Right lobe of liver (tissue), 6 donors: ENCODE measurements at regions not wholly inside any gene's neighbourhood (a gene's known extent, or its start where the extent isn't known, plus 50 kb on each side); places are given as distances from the start of the nearest gene placed in this dataset.

Experiments
- ATAC-seq, 4 donors: fragments of 200-7000 bp; cut with Tn5 transposase; one replicate each; pipeline ENCODE4 v1.9.1; 2020; ENCODE audit warnings: mild to moderate bottlenecking in 4 of 4, moderate library complexity in 4 of 4
- DNase-seq, 3 donors: peaks; one replicate each; pipeline ENCODE4 v3.0.0-alpha.2; 2020
- H3K27ac ChIP-seq, 3 donors: fragments of 200-600 bp; one replicate each; pipeline ENCODE4 v1.8.0; 2022
- H3K27me3 ChIP-seq, 2 donors: fragments of 200-600 bp; one replicate each; pipeline ENCODE4 v1.8.0; 2022
- H3K36me3 ChIP-seq, 4 donors: fragments of 200-600 bp; sonication (generic) in 1 of 4; one replicate each; pipeline versions ENCODE4 v1.5.1 to v1.8.0; 2017 to 2022; ENCODE audit warnings: control low read depth in 1 of 4
- H3K4me1 ChIP-seq, 4 donors: fragments of 200-600 bp; sonication (generic) in 1 of 4; one replicate each; pipeline versions ENCODE4 v1.5.1 to v1.8.0; 2017 to 2022; ENCODE audit warnings: control low read depth in 1 of 4
- H3K4me3 ChIP-seq, 3 donors: fragments of 200-600 bp; one replicate each; pipeline ENCODE4 v1.8.0; 2022
- H3K9me3 ChIP-seq, 4 donors: fragments of 200-600 bp; sonication (generic) in 1 of 4; one replicate each; pipeline versions ENCODE4 v1.5.1 to v1.8.0; 2017 to 2022; ENCODE audit warnings: control low read depth in 1 of 4
- CTCF ChIP-seq, 4 donors: fragments of 200-600 bp in 3 of 4; fragments of 450-650 bp in 1 of 4; IDR thresholded peaks; one replicate each; pipeline versions ENCODE4 v1.5.1 to v1.8.0; 2016 to 2022; ENCODE audit warnings: antibody characterized with exemption in 4 of 4, mild to moderate bottlenecking in 2 of 4
- POLR2A ChIP-seq: fragments of 450-650 bp; IDR thresholded peaks from one replicate; pipeline ENCODE4 v1.6.1; 2017; ENCODE audit warnings: antibody characterized with exemption, mild to moderate bottlenecking
- whole genome bisulfite sequencing: methylation state at CpG from one replicate; pipeline ENCODE4 v1.1.6; 2018; ENCODE audit warnings: low coverage, low lambda C conversion rate; ENCODE audit not compliant: insufficient coverage; ENCODE audit errors: missing lambda C conversion rate; 5-methylcytosine and 5-hydroxymethylcytosine counted together
- intact Hi-C, 2 donors: fragments of 100-400 bp; cut with DNase I; formaldehyde crosslinking; loops; one replicate each; pipeline versions ENCODE4 v1.11.2 to v1.14.1; 2022
- donor health status: DM: no; HTN: yes; CAD: no.
- donor health status: DM: no; HTN: no; CAD: no.
- donor health status: DM: no; HTN: no; CAD: no.
- donor health status: DM: no; HTN: yes; CAD: no.
- donor health status: DM: no; HTN: yes; CAD: no.

- ATAC-seq, result no peak
- intact Hi-C loops, result no loop called here
- WGBS, result 18% methylated on average over 1 of the region's 1 CpG
- no peak for DNase-seq
- Histone ChIP-seq H3K27ac (no peak overlapping the region), H3K27me3 (no peaks in the 10 kb centered on the region), H3K4me1 (no peaks in the 10 kb centered on the region), H3K9me3 (no peaks in the 10 kb centered on the region), H3K4me3 (no peak overlapping the region), H3K36me3 (no peaks in the 10 kb centered on the region)
- TF ChIP-seq POLR2A (no peak), CTCF (IDR thresholded peaks at IDR 0.05) (no peak)
Measured at GRCh38 chr10:133028158-133028557, 59.6 kb upstream of the ADGRA1 start.

GRCh38 chr10:133027482-133027881, 60.2 kb upstream of the ADGRA1 start:
- ATAC-seq, result no peak
- Histone ChIP-seq H3K36me3 (no peaks in the 10 kb centered on the region), H3K4me3 (no peak overlapping the region), H3K27me3 (no peaks in the 10 kb centered on the region), H3K9me3 (no peaks in the 10 kb centered on the region), H3K27ac (no peak overlapping the region), H3K4me1 (no peaks in the 10 kb centered on the region)
- intact Hi-C loops, result no loop called here
- no peak for TF ChIP-seq CTCF (IDR thresholded peaks at IDR 0.05)
- no peak for TF ChIP-seq POLR2A
- DNase-seq, result no peak
- 32% methylated on average over 3 of the region's 13 CpGs for WGBS

- no peaks in the 10 kb centered on the region for H3K27me3 ChIP-seq
- DNase-seq (no peak), ATAC-seq (no peak)
- no peak overlapping the region for H3K4me3 ChIP-seq
- no peak overlapping the region for H3K27ac ChIP-seq
- no peaks in the 10 kb centered on the region for H3K36me3 ChIP-seq
- intact Hi-C loops, result no loop called here
- no peaks in the 10 kb centered on the region for H3K9me3 ChIP-seq
- 96% methylated on average over 5 of the region's 22 CpGs for WGBS
- TF ChIP-seq CTCF (IDR thresholded peaks at IDR 0.05) (no peak), POLR2A (no peak)
- H3K4me1 ChIP-seq, result no peaks in the 10 kb centered on the region
Measured at GRCh38 chr10:133026726-133027395, 60.9 kb upstream of the ADGRA1 start.

GRCh38 chr10:133026171-133026570, 61.6 kb upstream of the ADGRA1 start:
- no peaks in the 10 kb centered on the region for H3K9me3 ChIP-seq
- H3K27ac ChIP-seq, result no peak overlapping the region
- intact Hi-C loops, result no loop called here
- 39% methylated on average over 3 of the region's 10 CpGs for WGBS
- no peak overlapping the region for H3K4me3 ChIP-seq
- no peaks in the 10 kb centered on the region for H3K36me3 ChIP-seq
- no peaks in the 10 kb centered on the region for H3K27me3 ChIP-seq
- H3K4me1 ChIP-seq, result no peaks in the 10 kb centered on the region
- ATAC-seq (no peak), DNase-seq (no peak)
- TF ChIP-seq CTCF (IDR thresholded peaks at IDR 0.05), result no peak
- no peak for TF ChIP-seq POLR2A
